ENCODE measurements at regions not wholly inside any gene's neighbourhood (a gene's known extent, or its start where the extent isn't known, plus 50 kb on each side); places are given as distances from the start of the nearest gene placed in this dataset.

DNA sequence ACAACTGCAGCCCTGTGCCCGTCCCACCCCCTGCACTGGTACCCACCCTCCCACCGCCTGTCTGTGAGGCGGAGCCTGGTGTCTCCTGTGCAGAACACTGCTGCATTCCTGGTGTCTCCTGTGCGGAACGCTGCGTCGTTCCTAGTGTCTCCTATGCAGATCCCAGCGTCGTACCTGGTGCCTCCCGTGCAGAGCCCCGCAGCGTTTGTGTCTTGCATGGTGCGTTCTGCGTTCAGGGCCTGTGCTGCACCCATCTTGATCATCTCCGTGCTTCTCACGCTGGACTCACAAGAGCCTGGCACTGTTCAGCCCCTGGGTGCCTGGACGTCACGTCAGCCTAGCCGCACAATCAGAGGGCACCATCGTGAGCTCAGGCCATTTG lies 248.6 kb upstream of the SALL3 start:
- TF ChIP-seq, protein P1, sequence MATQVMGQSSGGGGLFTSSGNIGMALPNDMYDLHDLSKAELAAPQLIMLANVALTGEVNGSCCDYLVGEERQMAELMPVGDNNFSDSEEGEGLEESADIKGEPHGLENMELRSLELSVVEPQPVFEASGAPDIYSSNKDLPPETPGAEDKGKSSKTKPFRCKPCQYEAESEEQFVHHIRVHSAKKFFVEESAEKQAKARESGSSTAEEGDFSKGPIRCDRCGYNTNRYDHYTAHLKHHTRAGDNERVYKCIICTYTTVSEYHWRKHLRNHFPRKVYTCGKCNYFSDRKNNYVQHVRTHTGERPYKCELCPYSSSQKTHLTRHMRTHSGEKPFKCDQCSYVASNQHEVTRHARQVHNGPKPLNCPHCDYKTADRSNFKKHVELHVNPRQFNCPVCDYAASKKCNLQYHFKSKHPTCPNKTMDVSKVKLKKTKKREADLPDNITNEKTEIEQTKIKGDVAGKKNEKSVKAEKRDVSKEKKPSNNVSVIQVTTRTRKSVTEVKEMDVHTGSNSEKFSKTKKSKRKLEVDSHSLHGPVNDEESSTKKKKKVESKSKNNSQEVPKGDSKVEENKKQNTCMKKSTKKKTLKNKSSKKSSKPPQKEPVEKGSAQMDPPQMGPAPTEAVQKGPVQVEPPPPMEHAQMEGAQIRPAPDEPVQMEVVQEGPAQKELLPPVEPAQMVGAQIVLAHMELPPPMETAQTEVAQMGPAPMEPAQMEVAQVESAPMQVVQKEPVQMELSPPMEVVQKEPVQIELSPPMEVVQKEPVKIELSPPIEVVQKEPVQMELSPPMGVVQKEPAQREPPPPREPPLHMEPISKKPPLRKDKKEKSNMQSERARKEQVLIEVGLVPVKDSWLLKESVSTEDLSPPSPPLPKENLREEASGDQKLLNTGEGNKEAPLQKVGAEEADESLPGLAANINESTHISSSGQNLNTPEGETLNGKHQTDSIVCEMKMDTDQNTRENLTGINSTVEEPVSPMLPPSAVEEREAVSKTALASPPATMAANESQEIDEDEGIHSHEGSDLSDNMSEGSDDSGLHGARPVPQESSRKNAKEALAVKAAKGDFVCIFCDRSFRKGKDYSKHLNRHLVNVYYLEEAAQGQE (IDR thresholded peaks at IDR 0.05; ENCODE audit: insufficient read depth in 1 of 2, low read depth in 2 of 2, low read length in 2 of 2): no peak
- TF ChIP-seq TAF1 (IDR thresholded peaks at IDR 0.05; ENCODE audit: borderline replicate concordance, insufficient read depth, low read length): no peak
- TF ChIP-seq SIN3A (IDR thresholded peaks at IDR 0.05; ENCODE audit: borderline replicate concordance, insufficient read depth, low read length): no peak

DNA sequence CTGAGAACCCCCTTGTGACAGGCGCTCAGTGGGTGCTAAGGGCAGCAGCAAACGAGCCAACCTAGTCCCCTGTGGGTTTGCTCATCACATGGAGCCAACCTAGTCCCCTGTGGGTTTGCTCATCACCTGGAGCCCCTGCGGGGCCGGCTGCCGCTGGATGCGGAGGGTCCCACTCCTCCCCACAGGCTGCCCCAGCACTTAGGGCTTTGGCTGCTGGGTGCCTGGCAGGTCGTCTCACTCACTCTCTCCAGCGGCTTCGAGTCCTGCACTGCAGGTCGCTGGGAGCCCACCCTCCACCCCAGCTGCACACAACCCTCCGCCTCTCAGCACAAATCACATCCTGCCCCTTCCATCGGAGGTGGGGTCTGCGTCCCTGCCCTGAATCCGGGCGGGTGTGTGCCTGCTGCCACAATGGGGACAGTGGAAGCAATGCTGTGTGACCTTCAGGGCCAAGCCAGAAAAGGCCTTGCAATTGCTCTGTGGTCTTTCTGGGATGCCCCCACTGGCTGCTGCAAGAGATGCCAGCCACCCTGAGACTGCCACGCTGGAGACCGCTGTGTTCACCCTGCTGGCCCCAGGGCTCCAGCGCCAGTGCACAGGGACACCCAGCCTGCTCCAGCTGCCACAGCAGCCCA lies 248.1 kb upstream of the SALL3 start:
- TF ChIP-seq TAF1 (IDR thresholded peaks at IDR 0.05; ENCODE audit: borderline replicate concordance, insufficient read depth, low read length): no peak
- TF ChIP-seq, protein P1 (IDR thresholded peaks at IDR 0.05; ENCODE audit: insufficient read depth in 1 of 2, low read depth in 2 of 2, low read length in 2 of 2): no peak

DNA sequence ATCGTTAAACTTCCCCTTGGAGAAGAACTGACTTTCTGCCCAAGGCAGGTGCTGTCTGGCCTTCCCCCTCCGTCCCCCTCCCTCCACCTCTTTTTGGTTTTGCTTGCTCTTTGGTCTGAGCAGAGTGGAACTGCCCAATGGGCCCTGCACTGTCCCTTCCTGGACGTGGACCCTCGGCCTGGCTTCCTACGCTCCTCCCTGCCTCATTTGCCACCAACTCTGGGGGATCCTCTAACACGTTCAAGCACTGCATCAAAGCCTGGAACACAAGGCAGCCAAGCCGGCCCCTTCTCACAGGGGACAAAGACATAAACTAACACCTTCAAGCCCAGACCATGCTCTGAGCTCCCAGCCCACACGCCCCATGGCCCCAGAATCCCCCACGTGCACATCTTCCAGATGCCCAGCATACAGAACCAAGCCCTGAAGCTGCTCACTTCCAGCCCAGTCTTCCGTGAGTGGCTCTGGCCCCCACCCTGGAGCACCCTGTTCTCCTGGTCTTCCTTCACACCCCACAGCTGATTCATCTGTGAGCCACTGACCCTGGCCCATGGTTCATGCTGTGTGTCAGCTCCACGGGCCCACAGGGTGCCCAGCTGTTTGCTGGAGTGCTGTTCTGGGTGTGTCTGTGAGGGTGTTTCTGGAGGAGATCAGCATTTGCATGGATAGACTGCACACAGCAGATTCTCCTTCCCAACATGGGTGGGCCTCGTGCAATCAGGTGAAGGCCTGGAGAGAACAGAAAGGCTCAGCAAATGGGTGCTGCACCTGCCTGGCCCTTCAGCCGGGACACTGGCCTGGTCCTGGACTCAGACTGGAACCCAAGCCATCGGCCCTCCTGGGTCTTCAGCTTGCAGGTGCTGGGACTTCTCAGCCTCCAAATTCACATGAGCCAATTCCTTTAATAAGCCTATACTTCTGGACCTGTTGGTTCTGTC lies 247.1 kb upstream of the SALL3 start:
- TF ChIP-seq, protein P1 (IDR thresholded peaks at IDR 0.05; ENCODE audit: insufficient read depth in 1 of 2, low read depth in 2 of 2, low read length in 2 of 2): no peak
- TF ChIP-seq TAF1 (IDR thresholded peaks at IDR 0.05; ENCODE audit: borderline replicate concordance, insufficient read depth, low read length): no peak
- TF ChIP-seq SIN3A (IDR thresholded peaks at IDR 0.05; ENCODE audit: borderline replicate concordance, insufficient read depth, low read length): no peak
- TF ChIP-seq FOXP2 (optimal IDR thresholded peaks at IDR 0.05; ENCODE audit: borderline replicate concordance, extremely low read depth, extremely low read length, insufficient read depth): no peak
- no peak for TF ChIP-seq POLR2AphosphoS5 (IDR thresholded peaks at IDR 0.05; ENCODE audit: low read depth, low read length)

DNA sequence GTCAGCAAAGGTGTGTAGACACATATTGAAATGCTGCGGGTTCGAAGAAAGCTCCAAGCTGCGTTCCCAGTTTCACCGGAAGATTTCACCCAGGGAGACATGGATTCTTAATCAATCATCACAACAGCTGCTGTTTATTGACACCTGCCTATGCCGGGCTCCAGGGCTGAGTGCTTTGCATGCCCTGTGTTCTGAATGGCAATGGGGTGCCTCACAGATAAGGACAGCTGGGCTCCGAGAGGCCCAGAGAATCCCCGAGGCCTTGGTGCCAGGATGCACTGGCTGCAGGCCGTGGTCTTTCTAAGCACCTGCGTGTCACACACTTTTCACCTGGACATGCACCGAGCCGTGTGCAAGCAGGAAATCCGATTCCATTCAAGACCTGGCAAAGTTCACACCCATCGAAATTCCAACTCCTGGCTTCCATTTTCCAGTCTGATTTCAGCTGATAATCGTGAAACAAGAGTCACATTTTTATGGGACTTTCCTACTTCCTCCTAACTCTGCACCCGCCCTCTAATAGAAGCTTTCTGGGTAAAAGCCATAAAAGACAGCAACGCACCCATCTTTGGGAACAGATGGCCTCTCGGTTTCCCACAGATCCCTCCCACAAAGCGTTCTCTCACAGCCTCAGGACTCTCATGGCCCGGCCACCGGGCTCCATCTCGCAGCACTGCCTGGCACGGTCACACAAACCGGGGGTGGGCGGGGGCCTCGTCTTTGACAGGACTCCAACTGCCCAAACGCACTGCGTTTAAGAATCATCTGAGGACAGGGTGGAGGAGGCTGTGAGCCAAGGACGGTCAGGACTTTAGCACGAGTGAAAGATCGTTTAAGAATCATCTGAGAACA lies 245.6 kb upstream of the SALL3 start:
- no peak for TF ChIP-seq TAF1 (IDR thresholded peaks at IDR 0.05; ENCODE audit: borderline replicate concordance, insufficient read depth, low read length)
- no peak for TF ChIP-seq POLR2AphosphoS5 (IDR thresholded peaks at IDR 0.05; ENCODE audit: low read depth, low read length)
- no peak for TF ChIP-seq SIN3A (IDR thresholded peaks at IDR 0.05; ENCODE audit: borderline replicate concordance, insufficient read depth, low read length)
- TF ChIP-seq, protein P1 (IDR thresholded peaks at IDR 0.05; ENCODE audit: insufficient read depth in 1 of 2, low read depth in 2 of 2, low read length in 2 of 2): no peak
- no peak for TF ChIP-seq FOXP2 (optimal IDR thresholded peaks at IDR 0.05; ENCODE audit: borderline replicate concordance, extremely low read depth, extremely low read length, insufficient read depth)
